Lower leg skin (tissue), 4 donors: ENCODE measurements at regions not wholly inside any gene's neighbourhood (a gene's known extent, or its start where the extent isn't known, plus 50 kb on each side); places are given as distances from the start of the nearest gene placed in this dataset.

ENCODE experiments used
- DNase-seq, 2 donors: peaks; one replicate each; pipeline ENCODE4 v3.0.0-alpha.2; 2019; ENCODE audit warnings: low spot score in 2 of 2
- H3K4me3 ChIP-seq: fragments of 200-600 bp; sonication (generic); 2 replicates; pipeline ENCODE4 v1.5.1; 2017; ENCODE audit warnings: mild to moderate bottlenecking, low read depth; ENCODE audit not compliant: poor library complexity, severe bottlenecking
- CTCF ChIP-seq, 3 donors: fragments of 450-650 bp; IDR thresholded peaks; one replicate each; pipeline ENCODE4 v1.5.1; 2016; ENCODE audit warnings: antibody characterized with exemption in 3 of 3, mild to moderate bottlenecking in 3 of 3, moderate library complexity in 2 of 3
- POLR2A ChIP-seq, 2 donors: fragments of 450-650 bp; IDR thresholded peaks; one replicate each; pipeline ENCODE4 v1.6.1; 2016 to 2017; ENCODE audit warnings: antibody characterized with exemption in 2 of 2, mild to moderate bottlenecking in 1 of 2, moderate library complexity in 1 of 2
- WGBS, 2 donors: methylation state at CpG; one replicate each; pipeline ENCODE4 v1.1.5; 2018; 5-methylcytosine and 5-hydroxymethylcytosine counted together
- intact Hi-C: fragments of 100-400 bp; cut with DNase I; formaldehyde crosslinking; loops from one replicate; pipeline ENCODE4 v1.15.0; 2023; ENCODE audit warnings: low total_unique reads

- TF ChIP-seq POLR2A (IDR thresholded peaks at IDR 0.05) (no peak), CTCF (IDR thresholded peaks at IDR 0.05) (no peak)
- no peak overlapping the region for H3K4me3 ChIP-seq
- intact Hi-C loops: no loop called here
- WGBS, 2 donors: 89 to 94% methylated on average over 5 of the region's 5 CpGs
- no peak for DNase-seq
Observed at GRCh38 chr9:108015690-108016089, 526.1 kb upstream of the KLF4 start.

- WGBS, 2 donors: 91 to 95% methylated on average over 2 of the region's 2 CpGs
- H3K4me3 ChIP-seq: no peak overlapping the region
- DNase-seq: no peak
- intact Hi-C loops: no loop called here
- TF ChIP-seq CTCF (IDR thresholded peaks at IDR 0.05) (no peak), POLR2A (IDR thresholded peaks at IDR 0.05) (no peak)
Observed at GRCh38 chr9:108014353-108014752, 524.8 kb upstream of the KLF4 start.

DNA sequence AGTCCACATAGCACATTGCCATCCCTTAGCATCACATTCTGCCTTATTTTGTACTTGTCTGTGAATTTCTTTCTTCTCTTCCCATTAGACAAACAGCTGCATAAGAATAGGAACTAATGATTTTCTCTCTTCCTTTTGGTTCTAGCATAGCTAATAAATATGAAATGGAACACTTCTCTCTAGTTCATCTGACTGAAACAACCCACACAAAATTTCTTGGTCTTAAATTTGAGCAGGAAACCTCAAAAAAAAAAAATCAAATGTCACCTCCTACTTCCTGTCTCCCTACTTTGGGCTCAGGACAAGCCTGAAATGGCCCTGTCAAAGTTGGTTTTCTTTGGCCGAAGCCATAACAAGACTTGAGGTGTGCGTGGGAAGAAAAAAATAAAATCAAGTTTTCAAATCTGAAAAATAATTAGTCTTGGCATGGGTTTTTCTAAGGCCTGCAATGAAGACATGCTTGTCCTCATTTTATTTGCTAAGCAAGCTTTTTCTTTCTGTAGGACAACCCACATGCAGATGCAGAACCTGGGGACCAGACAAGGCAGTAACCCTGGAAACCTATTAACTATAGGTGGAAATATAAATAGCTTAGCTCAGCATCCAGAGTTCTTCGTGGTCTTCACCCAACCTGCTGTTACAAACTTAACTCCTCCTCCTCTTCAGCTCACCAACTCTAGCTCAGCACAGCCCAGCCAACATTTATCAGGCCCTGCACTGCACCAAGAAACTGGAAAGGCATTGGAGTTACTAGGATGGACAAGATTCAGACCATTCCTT, 523.5 kb upstream of the KLF4 start:
- no peak for DNase-seq
- 72 to 83% methylated on average over 3 of the region's 3 CpGs for WGBS, 2 donors
- no peak overlapping the region for H3K4me3 ChIP-seq
- no peak for TF ChIP-seq CTCF (IDR thresholded peaks at IDR 0.05)
- intact Hi-C loops: no loop called here

DNA sequence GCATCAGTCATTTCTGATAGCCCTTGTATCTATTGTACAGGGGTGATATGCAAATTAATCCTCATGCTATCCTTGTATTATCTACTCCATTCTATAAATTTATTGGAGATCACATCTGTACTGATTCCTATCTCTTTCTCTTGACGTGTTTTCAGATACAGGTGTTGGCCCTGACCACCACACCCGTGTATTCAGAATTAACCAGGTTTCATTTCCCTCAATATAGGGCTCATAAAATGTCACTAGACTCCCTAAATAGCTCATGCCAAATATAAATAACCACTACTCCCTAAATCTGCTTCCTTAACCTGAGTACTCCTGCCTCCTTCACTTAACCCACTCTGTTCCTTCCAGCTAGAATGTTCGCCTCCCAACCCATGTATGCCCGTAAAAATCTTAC, 522.8 kb upstream of the KLF4 start:
- no peak for DNase-seq
- WGBS, 2 donors: 81 to 84% methylated on average over 4 of the region's 4 CpGs
- TF ChIP-seq CTCF (IDR thresholded peaks at IDR 0.05): no peak
- no peak for TF ChIP-seq POLR2A (IDR thresholded peaks at IDR 0.05)
- H3K4me3 ChIP-seq: no peak overlapping the region
- intact Hi-C loops: no loop called here

- intact Hi-C loops: no loop called here
- TF ChIP-seq CTCF (IDR thresholded peaks at IDR 0.05) (no peak), POLR2A (IDR thresholded peaks at IDR 0.05) (no peak)
- 57 to 61% methylated on average over 5 of the region's 5 CpGs for WGBS, 2 donors
- DNase-seq: no peak
- no peak overlapping the region for H3K4me3 ChIP-seq
Observed at GRCh38 chr9:108003526-108003925, 514.0 kb upstream of the KLF4 start.
